GM21390 (cell line): ENCODE measurements at regions not wholly inside any gene's neighbourhood (a gene's known extent, or its start where the extent isn't known, plus 50 kb on each side); places are given as distances from the start of the nearest gene placed in this dataset.
"Not testable (repeated sequence)": the region's sequence is repeated elsewhere in the genome, so short reads cannot be mapped to it uniquely, and the experiment has no call there.

Source experiments
- ATAC-seq: cut with Tn5 transposase; IDR thresholded peaks from one replicate; pipeline ENCODE4 v1.9.1; 2021; ENCODE audit not compliant: unreplicated experiment

DNA sequence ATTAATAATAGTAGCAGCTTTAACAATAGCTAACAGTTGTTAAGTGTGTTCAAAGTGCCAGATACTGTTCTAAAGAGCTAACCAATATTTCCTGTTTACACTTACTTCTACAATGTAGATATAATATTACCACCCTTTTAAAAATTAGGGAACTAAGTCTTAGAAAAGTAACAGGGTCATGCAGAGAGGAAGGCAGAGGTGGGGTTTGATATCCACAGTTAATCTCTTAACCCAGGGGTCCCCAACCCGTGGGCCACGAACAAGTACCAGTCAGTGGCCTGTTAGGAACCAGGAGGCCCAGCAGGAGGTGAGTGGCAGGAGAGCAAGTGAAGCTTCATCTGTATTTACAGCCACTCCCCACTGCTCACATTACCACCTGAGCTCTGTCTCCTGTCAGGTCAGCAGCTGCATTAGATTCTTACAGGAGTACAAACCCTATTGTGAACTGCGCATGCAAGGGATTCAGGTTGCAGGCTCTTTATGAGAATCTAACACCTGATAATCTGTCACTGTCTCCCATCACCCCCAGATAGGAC lies 89.1 kb downstream of the ACTL7B start:
- no peak for ATAC-seq

GRCh38 chr9:108765265-108765664 lies 90.5 kb downstream of the ACTL7B start:
- no peak for ATAC-seq

DNA sequence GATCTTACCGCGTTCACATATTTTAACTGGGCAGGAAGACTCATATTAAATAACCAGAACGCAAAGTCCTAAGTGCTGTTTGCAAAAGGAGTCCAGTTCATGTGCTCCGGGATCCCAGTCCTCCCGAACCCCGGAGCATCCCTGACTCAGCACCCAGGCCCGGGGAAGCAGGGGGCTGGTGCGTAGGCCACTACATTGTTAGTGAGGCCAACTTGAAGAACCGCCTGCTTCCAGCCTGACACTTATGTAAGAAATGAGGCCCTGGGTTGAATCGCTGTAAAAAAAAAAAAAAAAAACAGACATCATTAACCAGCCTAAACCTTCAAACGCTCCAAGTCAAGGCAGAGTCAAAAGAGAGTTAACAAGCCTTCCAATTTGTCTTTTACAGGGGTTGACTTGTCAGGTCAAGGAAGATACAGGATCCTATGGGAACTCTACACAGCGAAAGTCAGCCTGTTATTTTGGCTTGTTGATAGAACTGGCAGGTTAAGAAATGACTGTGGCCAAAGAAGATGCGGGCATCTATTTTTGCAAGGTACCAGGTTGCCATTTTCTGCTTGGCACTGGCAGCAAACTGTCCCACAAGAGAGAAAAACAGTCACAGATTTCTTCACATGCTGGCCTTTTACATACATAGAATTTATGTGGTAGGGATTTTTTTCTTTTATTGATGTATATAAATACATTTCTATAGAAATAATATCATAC lies 93.3 kb downstream of the ACTL7B start:
- ATAC-seq, result no peak

GRCh38 chr9:108761655-108762347 lies 94.0 kb downstream of the ACTL7B start:
- ATAC-seq, result peak; percentile 54

GRCh38 chr9:108760841-108761240 lies 94.9 kb downstream of the ACTL7B start:
- ATAC-seq, result no peak

DNA sequence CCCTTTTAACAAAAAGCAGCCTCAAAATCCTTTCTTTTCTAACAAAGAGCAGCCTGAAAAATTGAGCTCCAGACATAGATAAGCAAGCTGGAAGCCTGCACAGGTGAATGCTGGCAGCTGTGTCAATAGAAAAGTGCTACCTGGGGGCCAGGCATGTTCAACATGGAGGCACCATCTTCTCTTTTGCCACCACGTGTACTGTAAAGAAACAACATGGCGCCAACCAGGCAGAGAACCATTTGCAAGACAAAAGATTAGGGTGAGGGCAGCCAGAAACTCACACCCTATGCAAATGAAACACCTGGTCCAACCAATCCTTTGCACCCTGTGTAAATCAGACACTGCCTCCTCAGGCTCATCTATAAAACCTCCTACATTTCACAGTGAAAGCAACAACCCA lies 96.0 kb downstream of the ACTL7B start:
- no peak for ATAC-seq

DNA sequence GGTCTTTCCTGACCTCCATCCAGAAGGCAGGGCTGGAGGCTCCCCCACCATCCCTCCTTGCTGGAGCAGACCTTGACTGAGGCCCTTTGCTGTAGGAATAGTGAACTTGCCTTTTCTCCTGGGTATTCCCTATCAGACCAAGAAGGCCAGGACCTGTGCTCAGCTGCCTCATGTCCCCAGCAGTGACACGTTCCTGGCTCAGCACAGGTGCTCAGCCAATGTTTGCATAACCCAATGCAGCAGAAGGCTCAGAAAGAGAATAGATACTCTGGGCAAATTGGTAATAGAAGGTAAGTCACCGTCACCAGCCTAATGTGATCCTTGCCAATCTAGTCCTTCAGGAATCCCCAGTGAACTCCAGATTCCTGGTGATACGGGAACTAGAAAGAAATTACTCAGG lies 96.4 kb downstream of the ACTL7B start:
- ATAC-seq, result no peak

DNA sequence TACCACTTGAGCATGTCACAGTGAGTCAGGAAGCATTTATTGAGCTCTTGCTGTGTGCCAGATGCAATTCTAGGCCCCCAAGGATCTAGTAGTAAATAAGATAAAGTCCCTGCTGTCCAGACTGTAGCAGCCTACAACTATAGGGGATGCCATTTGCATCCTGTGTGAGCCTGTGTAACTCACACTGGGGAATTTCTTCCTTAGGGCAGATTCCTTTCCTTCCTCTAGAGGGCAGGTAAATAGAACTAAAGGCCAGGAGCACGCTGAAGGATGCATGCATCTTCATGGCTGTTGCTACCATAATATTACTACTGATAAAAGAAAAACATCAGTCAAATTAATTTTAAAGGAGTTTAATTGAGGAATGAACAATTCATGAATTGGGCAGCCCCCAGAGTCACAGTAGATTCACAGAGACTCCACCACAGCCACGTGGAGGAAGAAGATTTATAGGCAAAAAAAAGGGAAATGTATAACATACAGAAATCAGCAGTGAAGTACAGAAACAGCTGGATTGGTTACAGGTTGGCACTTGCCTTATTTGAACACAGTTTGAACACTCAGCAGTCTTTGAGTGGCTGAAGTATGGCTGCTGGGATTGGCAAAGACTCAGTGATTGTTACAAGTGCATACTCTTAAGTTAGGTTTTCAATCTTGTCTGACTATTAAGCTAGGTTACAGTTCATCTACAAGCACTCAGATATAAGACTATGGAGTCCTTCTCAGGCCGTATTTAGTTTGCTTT lies 98.9 kb downstream of the ACTL7B start:
- ATAC-seq, result no peak

DNA sequence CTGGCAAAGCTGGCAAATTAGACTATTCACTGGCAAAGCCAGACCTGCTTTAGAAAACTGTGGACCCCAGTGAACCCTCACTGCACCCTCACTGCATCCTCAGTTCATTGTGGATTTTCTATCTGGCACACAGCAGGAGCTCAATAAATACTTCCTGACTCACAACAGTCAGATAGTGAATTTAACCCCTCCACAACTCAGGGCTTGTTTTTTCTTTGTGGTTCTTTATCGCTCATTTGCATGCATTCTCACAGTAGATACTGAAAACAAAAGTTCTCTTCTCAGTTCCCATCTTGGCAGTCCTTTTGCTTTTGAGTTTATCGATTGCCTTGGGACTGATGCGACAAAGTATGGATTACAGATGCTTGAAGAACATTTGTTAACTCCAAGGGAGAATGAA lies 99.8 kb downstream of the ACTL7B start:
- peak; percentile 92 for ATAC-seq

- no peak for ATAC-seq
These were observed 104.4 kb downstream of the ACTL7B start for GRCh38 chr9:108751369-108751768.

GRCh38 chr9:108750661-108751215 lies 105.0 kb downstream of the ACTL7B start:
- ATAC-seq, result no peak

GRCh38 chr9:108748776-108749175 lies 107.0 kb downstream of the ACTL7B start:
- ATAC-seq, result no peak

DNA sequence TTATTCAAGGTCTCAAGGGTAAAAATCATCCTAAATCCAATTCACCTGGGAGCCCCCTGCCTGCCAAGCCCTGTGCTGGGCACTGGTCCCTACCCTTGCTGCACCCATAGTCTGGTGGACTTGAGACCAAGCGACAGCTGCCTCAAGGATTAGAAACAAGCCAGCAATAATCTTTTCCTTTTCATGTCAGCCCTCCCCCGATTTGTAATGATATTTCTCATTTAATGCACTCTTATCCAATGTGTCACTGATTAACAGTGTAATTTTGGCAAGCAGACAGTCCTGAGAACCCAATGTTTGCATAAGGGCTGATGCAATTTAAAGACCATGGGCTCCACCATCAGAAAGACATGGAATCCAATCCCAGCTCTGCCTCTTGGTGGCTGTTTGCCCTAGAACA lies 108.9 kb downstream of the ACTL7B start:
- ATAC-seq, result no peak

GRCh38 chr9:108746001-108746400 lies 109.8 kb downstream of the ACTL7B start:
- no peak for ATAC-seq

DNA sequence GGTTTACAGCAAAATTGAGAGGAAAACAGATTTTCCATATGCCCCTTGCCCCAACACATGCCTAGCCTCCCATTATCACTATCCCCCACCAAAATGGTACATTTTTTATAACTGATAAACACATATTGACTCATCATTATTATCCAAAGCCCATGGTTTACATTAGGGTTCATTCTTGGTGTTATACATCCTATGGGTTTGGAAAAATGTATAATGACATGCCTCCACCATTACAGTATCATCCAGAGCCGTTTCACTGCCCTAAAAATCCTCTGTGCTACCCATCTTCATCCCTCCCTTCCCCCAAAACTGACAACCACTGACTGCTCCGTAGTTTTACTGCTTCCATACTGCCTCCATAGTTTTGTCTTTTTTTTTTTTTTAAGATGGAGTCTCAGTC lies 111.1 kb downstream of the ACTL7B start:
- no peak for ATAC-seq

- ATAC-seq, result no peak
These were observed 111.8 kb downstream of the ACTL7B start for GRCh38 chr9:108743901-108744371.

- ATAC-seq, result no peak
These were observed 112.4 kb downstream of the ACTL7B start for GRCh38 chr9:108743416-108743815.

- no peak for ATAC-seq
These were observed 113.6 kb downstream of the ACTL7B start for GRCh38 chr9:108742191-108742590.

GRCh38 chr9:108731292-108731691 lies 124.5 kb downstream of the ACTL7B start:
- ATAC-seq, result not testable (repeated sequence)

- ATAC-seq, result no peak
These were observed 128.1 kb downstream of the ACTL7B start for GRCh38 chr9:108727580-108728111.

DNA sequence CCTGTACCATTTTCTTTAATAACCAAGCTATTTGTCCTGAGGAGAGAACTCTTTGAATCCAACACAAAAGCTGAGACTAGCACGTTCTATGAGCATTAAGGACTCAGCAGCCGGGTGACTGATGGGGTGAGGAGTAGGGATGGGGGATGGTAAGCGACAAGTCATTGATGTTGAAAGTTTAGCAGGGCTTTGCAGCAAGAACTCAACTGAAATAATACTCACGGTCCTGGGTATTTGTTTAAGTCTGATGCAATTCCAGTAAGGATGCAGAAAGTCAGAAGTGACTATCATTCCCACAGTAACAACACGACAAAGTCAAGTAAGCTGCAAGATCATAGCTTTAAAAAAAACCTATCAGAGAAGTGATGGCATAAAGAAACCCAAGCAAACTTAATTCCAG lies 131.1 kb downstream of the ACTL7B start:
- ATAC-seq, result no peak
